ENCODE measurements at regions not wholly inside any gene's neighbourhood (a gene's known extent, or its start where the extent isn't known, plus 50 kb on each side); places are given as distances from the start of the nearest gene placed in this dataset.

DNA sequence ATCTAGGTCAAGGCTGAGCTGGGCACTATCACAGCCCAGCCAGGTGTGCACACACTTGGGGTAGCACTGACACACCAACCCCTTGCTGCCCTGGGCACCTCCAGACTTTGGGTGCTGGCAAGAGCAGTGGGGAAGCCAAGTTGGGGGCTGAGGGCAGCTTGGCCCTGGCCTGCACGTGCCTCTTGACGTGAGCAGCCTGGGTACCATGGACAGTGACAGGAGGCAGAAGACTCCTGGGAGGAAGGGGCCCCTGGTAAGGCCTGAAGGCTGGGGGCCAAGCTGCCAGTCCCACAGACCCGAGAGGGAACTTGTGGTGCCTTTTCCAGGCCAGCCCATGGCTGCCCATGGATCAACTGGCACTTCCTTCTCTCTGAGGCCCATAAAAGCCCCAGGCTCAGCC is 124.1 kb upstream of the SFSWAP start:
- DNase-seq (ENCODE audit: low read depth) = no peak
- no peak overlapping the region for H3K4me3 ChIP-seq (ENCODE audit: low read depth, low read length)
- no peak for TF ChIP-seq CTCF (conservative IDR thresholded peaks at IDR 0.05; ENCODE audit: low read depth, low read length)

- DNase-seq (ENCODE audit: low read depth) = no peak
- no peak for TF ChIP-seq CTCF (conservative IDR thresholded peaks at IDR 0.05; ENCODE audit: low read depth, low read length)
- no peak overlapping the region for H3K4me3 ChIP-seq (ENCODE audit: low read depth, low read length)
These were observed 123.3 kb upstream of the SFSWAP start for GRCh38 chr12:131587565-131587964.

DNA sequence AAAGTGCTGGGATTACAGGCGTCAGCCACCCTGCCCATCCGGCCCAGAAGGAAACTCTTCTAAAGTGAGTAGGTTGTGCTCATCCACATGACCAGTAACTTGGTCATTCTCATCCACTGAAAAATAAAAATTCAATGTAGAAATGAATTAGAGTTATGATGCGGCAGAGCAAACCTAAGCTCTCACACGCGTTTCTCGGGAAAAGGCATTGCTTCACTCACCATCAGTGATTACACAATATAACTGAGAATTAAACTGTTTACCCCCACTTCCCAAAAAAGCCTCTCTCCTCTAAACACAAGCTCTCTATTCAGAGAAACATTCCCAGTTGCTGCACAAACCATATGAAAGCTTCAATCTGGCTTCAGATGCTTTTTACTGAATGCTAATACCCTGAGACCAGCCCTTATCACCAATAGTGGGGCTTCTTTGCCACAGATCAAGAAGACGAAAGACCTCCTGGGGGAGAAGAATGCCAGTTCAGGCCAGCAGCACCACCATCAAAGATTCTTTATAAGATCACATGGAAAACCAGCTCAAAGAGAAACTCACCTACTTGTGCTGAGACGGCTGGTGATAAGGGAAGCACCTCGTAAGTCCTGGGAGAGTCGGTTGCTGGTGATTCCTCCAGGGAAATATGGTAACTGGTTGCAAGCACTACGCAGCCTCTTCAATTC is 121.5 kb upstream of the SFSWAP start:
- H3K4me3 ChIP-seq (ENCODE audit: low read depth, low read length) = no peak overlapping the region
- DNase-seq (ENCODE audit: low read depth) = no peak
- no peak for TF ChIP-seq CTCF (conservative IDR thresholded peaks at IDR 0.05; ENCODE audit: low read depth, low read length)

DNA sequence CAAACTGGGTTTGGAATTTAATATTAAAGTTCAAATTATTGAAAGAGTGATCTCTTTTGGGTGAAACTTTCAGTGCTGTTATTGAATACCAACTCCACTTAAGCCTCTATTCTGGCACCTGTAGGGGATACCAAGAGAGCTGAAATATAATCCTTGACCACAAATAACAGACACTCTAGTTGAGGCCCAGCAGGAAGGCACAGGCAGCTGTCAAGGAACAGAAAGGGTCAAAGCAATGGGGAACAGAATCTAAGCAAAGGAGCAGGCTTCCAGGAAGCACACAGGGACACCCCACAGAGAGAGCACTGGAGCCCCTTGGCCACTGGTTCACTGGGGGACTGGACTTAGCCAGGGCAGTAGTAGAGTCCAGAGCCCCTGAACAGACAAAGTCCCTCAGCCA is 120.9 kb upstream of the SFSWAP start:
- H3K4me3 ChIP-seq (ENCODE audit: low read depth, low read length) = no peak overlapping the region
- DNase-seq (ENCODE audit: low read depth) = no peak
- TF ChIP-seq CTCF (conservative IDR thresholded peaks at IDR 0.05; ENCODE audit: low read depth, low read length) = no peak

GRCh38 chr12:131591136-131591535 is 119.8 kb upstream of the SFSWAP start:
- no peak for TF ChIP-seq CTCF (conservative IDR thresholded peaks at IDR 0.05; ENCODE audit: low read depth, low read length)
- DNase-seq (ENCODE audit: low read depth) = no peak
- no peak overlapping the region for H3K4me3 ChIP-seq (ENCODE audit: low read depth, low read length)

- DNase-seq (ENCODE audit: low read depth) = no peak
- H3K4me3 ChIP-seq (ENCODE audit: low read depth, low read length) = no peak overlapping the region
- no peak for TF ChIP-seq CTCF (conservative IDR thresholded peaks at IDR 0.05; ENCODE audit: low read depth, low read length)
These were observed 118.9 kb upstream of the SFSWAP start for GRCh38 chr12:131591714-131592709.

All from choroid plexus epithelial cell (primary cell).